HUES48 (cell line): ENCODE measurements at regions not wholly inside any gene's neighbourhood (a gene's known extent, or its start where the extent isn't known, plus 50 kb on each side); places are given as distances from the start of the nearest gene placed in this dataset.

Experiments
- H3K27ac ChIP-seq: one replicate; pipeline ENCODE4 v1.7.0; 2013; ENCODE audit warnings: low read depth, low read length, inconsistent platforms
- H3K27me3 ChIP-seq: 2 replicates; pipeline ENCODE4 v1.6.1; 2013; ENCODE audit warnings: mild to moderate bottlenecking, low read length; ENCODE audit not compliant: control insufficient read depth, insufficient read depth
- H3K36me3 ChIP-seq: 2 replicates; pipeline ENCODE4 v1.6.1; 2013; ENCODE audit warnings: low read length; ENCODE audit not compliant: control insufficient read depth, insufficient read depth
- H3K4me1 ChIP-seq: 2 replicates; pipeline ENCODE4 v1.6.1; 2013; ENCODE audit warnings: mild to moderate bottlenecking, low read length; ENCODE audit not compliant: control insufficient read depth, insufficient read depth
- H3K4me3 ChIP-seq: 2 replicates; pipeline ENCODE4 v1.5.1; 2013; ENCODE audit warnings: mild to moderate bottlenecking, low read depth, low read length
- H3K9ac ChIP-seq: 2 replicates; pipeline ENCODE4 v1.6.1; 2013; ENCODE audit warnings: mild to moderate bottlenecking, low read depth, low read length, moderate library complexity
- H3K9me3 ChIP-seq: 2 replicates; pipeline ENCODE4 v1.6.1; 2013; ENCODE audit warnings: low read length; ENCODE audit not compliant: control insufficient read depth, insufficient read depth

DNA sequence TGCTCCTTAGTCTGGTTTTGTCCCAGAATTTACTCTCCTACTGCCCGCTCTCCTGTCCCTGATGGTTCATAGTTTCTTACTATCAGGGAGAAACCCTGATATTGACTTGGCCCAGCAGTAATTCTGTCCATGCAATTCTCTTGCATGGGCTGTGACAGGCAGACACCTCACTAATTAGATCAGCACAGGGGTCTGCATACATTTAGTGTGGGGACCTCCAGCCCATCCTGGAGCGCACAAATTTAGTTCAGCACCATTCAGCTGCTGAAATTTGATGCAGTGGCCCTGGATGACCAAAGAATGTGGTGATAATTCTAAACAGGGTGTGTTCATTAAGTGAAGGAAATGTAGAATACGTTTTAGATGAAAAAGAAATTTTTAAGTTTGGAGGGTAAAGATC lies 555.5 kb upstream of the TBL1XR1 start:
- Histone ChIP-seq H3K4me1 (no peaks in the 10 kb centered on the region), H3K9ac (no peak overlapping the region), H3K27ac (no peak overlapping the region), H3K4me3 (no peak overlapping the region), H3K9me3 (peaks cover 6% of the 10 kb centered on the region; the same call in 1 of the 2 replicates), H3K27me3 (no peaks in the 10 kb centered on the region), H3K36me3 (no peaks in the 10 kb centered on the region)

DNA sequence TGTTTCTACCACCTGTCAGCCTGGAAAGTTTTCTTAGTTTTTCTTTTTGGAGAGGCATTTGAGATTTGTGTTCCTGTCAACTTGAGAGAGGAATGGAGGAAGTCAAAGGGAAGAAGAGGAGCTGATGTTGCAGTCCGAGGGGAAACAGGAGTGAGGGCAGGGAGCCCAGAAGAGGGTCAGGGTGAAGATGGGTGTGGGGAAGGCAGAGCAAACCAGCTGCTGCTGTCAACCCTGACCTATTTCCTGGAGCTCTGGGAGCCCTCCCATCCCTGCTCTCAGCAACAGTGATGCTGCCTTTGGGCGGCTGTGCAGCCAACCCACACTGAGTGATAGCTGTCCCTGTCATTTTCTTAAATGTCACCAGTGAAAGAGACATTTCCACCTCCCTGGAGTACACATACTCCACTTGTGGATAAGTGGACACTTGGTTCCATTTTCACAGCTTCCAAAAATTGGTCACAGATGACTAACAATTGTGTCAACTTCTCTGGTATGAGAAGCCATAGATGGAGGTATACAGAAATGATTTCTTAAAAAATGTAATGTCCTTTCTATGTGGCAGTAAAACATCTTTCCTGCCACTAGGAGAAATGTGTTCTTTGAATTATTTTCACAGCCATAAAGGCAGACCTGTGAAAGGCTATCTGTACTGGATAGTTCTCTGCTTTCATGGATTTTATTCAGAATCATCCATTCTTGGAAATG lies 556.3 kb upstream of the TBL1XR1 start:
- peaks cover 9% of the 10 kb centered on the region; the same call in 1 of the 2 replicates for H3K9me3 ChIP-seq
- no peak overlapping the region for H3K27ac ChIP-seq
- no peaks in the 10 kb centered on the region for H3K36me3 ChIP-seq
- H3K4me3 ChIP-seq = no peak overlapping the region
- H3K9ac ChIP-seq = no peak overlapping the region
- no peaks in the 10 kb centered on the region for H3K4me1 ChIP-seq
- no peaks in the 10 kb centered on the region for H3K27me3 ChIP-seq

DNA sequence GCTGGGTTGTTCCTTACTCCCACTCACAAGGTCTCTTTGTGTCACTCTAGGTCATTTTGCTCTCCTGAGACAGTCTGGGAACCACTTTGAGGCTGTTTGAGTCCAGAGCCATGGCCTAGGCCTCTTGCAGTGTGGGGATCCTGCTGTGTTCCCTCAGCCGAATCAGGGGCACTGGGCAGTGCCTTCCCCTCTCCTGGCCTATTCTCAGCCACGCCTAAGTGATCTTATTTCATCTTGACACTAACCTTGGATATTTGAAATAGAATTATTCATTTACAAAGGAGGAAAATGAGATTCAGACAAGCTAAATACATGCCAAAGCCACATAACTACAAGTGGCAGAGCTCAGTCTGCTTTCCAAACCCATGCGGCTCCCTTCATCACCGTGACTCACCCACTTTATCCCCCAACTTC lies 557.2 kb upstream of the TBL1XR1 start:
- Histone ChIP-seq H3K9ac (no peak overlapping the region), H3K4me3 (no peak overlapping the region), H3K27me3 (no peaks in the 10 kb centered on the region), H3K9me3 (peaks cover 9% of the 10 kb centered on the region; the same call in 1 of the 2 replicates), H3K4me1 (no peaks in the 10 kb centered on the region), H3K36me3 (no peaks in the 10 kb centered on the region), H3K27ac (no peak overlapping the region)

DNA sequence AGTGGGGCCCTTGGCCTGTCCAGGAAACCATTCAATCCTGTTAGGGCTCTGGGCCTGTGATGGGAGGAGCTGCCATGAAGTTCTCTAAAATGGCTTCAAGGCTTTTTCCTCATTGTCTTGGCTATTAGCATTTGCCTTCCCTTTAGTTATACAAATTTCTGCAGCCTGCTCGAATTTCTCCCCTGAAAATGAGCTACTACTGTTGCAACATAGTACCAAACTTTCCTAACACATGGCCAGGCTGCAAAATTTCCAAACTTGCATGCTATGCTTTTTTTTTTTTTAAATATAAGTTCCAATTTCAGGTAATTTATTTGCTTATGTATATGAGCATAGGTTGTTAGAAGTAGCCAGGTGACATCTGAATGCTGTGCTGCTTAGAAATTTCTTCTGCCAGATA lies 560.8 kb upstream of the TBL1XR1 start:
- Histone ChIP-seq H3K27me3 (no peaks in the 10 kb centered on the region), H3K4me3 (no peak overlapping the region), H3K27ac (no peak overlapping the region), H3K36me3 (no peaks in the 10 kb centered on the region), H3K9ac (no peak overlapping the region), H3K9me3 (peaks cover 9% of the 10 kb centered on the region; the same call in 1 of the 2 replicates), H3K4me1 (no peaks in the 10 kb centered on the region)

DNA sequence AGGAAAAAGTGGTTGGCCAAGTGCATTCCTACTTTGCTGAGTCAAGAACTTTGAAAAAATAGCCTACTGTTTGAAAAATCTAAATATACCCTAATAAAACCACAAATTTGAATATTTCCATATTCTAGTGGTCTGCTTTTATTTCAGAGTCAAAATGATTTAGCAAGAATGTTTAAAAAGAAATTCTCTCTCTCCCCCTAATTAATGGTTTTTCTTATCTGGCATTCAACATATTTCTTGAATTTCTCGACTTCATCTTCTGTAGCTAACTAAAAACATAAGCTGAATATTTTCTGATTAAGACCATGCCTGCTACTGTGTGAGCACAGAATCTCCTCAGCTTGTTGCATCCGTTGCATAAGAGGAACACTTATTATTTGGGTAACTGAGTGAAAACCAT lies 563.5 kb upstream of the TBL1XR1 start:
- Histone ChIP-seq H3K36me3 (no peaks in the 10 kb centered on the region), H3K27ac (no peak overlapping the region), H3K9ac (no peak overlapping the region), H3K4me3 (no peak overlapping the region), H3K27me3 (no peaks in the 10 kb centered on the region), H3K4me1 (no peaks in the 10 kb centered on the region), H3K9me3 (peaks cover 9% of the 10 kb centered on the region; the same call in 1 of the 2 replicates)

DNA sequence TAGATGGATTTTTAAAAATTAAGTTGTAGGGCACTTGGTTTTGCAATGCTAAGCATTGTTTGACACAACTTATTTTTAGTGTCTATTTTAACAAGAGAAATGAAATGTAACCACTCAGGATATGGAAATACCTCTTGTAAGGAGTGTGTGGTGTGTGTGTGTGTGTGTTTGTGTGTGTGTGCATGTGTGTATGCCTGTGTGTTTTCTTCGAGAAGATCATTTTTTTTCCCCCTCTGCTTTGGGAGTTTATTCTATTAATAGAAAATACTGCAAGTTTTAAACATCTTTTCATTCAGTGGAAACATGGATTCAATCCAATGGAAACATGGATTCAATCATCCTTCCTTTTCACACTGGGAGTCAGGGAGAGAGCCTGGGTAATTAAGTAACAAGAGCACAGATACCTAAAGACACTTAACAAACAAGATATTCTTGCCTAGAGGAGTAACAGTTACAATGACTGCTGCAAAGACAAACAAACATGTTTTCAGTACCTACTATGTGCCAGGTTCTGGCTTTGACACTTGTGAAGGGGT lies 567.2 kb upstream of the TBL1XR1 start:
- Histone ChIP-seq H3K4me3 (no peak overlapping the region), H3K4me1 (no peaks in the 10 kb centered on the region), H3K27me3 (no peaks in the 10 kb centered on the region), H3K9ac (no peak overlapping the region), H3K36me3 (no peaks in the 10 kb centered on the region), H3K9me3 (0 out of 2 replicates have a peak, but pooled peaks cover 5% of the 10 kb centered on the region), H3K27ac (no peak overlapping the region)

DNA sequence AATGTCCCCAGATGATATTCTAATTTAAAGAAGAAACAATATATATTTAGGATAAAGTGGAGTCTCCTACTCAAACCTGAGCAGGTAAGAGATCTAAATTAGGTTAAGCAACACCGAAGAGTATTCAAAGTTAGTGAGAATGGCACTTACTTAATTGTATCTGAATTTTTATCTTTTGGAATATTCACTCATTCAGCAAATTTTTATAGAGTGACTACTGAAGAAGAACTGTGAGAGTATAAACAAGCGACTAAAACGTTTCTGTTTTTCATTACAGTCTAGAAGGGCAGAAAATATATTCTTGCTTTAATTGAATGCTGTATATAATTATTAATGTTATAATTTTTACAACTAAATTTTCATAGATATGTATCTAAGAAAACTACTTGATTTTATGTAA lies 567.7 kb upstream of the TBL1XR1 start:
- no peak overlapping the region for H3K4me3 ChIP-seq
- no peaks in the 10 kb centered on the region for H3K27me3 ChIP-seq
- H3K9me3 ChIP-seq = 0 out of 2 replicates have a peak, but pooled peaks cover 5% of the 10 kb centered on the region
- no peaks in the 10 kb centered on the region for H3K4me1 ChIP-seq
- H3K27ac ChIP-seq = no peak overlapping the region
- no peak overlapping the region for H3K9ac ChIP-seq
- H3K36me3 ChIP-seq = no peaks in the 10 kb centered on the region

DNA sequence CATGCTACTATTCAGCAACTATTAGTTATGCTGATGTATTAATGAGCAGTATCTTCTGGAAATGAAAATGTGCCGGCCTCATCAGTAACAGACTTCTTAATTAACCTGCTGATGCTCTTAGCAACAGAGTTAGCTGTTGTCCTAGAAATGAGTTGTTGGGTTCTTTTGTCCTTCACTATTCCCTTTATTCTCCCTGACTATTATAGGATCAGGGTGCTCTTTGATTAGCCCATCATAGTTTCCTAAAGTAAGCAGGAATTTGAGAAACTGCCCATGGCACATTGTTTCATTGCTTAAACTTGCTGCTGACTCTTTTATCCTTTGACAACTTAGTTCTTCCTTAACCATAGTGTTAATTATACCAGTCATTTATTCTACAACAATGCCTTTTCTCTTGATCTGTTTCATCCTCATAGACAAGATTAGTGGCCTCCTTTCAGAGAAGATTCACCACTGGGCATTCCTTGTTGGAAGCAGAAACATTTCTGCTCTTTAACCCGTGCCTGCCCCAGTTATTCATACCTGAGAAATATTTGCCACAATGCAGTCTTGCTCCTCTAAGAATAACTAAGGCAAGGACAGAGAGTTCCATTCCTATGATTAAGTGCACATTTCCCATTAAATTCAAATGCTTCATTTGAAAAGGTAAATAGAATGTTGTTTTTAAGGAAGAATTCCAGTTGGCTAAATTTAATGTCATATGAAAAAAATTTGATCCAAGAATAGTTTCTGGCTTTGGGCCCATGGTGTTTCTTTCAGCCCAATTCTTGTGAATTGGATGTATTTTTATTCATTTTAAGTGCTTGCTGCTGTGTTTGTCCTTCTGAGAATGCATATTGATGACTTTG lies 573.3 kb upstream of the TBL1XR1 start:
- Histone ChIP-seq H3K27me3 (no peaks in the 10 kb centered on the region), H3K9me3 (0 out of 2 replicates have a peak, but pooled peaks cover 5% of the 10 kb centered on the region), H3K36me3 (no peaks in the 10 kb centered on the region), H3K4me3 (no peak overlapping the region), H3K9ac (no peak overlapping the region), H3K4me1 (no peaks in the 10 kb centered on the region), H3K27ac (no peak overlapping the region)

DNA sequence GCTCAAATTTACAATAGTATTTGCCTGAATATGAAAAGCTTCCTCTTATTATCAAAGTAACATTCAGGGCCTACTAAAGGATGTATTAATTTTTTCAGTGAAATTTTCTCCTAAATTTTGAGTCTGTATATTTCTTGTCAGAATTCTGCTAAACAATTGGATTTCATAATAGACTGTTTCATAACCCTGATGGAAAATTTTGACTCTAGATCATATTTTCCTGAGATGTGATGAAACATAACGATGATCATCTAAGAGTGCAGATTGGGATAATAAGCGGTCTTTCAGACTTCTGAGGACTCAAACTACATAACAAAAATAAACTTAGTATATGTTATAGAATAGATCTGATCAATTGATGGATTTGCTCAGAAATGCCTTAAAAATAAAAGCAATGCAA lies 574.5 kb upstream of the TBL1XR1 start:
- Histone ChIP-seq H3K9ac (no peak overlapping the region), H3K27ac (no peak overlapping the region), H3K9me3 (0 out of 2 replicates have a peak, but pooled peaks cover 5% of the 10 kb centered on the region), H3K4me1 (no peaks in the 10 kb centered on the region), H3K4me3 (no peak overlapping the region), H3K27me3 (no peaks in the 10 kb centered on the region), H3K36me3 (no peaks in the 10 kb centered on the region)

DNA sequence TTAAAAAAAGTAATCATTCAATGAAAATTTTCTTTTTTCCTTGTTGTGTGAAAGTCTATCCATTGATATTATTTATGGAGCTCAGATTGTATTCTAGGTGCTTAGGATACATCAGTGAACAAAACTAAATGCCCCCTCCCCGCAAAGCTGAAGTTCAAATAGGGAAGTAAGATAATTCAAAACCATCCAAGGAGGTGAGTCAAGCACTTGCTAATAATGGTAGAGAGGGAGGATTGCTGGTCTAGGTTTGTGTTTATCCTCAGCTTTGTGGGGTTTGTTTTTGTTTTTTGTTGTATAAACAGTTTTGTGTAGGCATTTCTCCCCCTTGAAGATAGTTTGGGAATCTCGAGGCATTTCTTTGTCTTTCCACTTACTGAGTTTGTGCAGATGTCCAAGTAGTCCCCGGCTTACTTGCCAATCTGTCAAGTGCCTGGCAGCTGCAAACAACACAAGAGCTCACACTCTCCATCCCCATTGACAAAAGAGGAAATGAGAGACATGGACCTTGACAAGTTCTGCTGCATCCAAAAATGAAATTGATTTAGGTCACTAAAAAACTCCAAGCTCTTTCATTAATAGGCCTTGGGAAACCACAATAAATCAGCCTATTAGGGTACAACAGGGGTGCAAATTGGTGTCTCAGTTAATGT lies 575.8 kb upstream of the TBL1XR1 start:
- Histone ChIP-seq H3K36me3 (no peaks in the 10 kb centered on the region), H3K4me3 (no peak overlapping the region), H3K9me3 (0 out of 2 replicates have a peak, but pooled peaks cover 1% of the 10 kb centered on the region), H3K4me1 (no peaks in the 10 kb centered on the region), H3K27me3 (no peaks in the 10 kb centered on the region), H3K27ac (no peak overlapping the region), H3K9ac (no peak overlapping the region)
